ENCODE measurements at regions not wholly inside any gene's neighbourhood (a gene's known extent, or its start where the extent isn't known, plus 50 kb on each side); places are given as distances from the start of the nearest gene placed in this dataset.
"Not testable (repeated sequence)": the region's sequence is repeated elsewhere in the genome, so short reads cannot be mapped to it uniquely, and the experiment has no call there.

GRCh38 chr13:21268485-21268884 lies 92.0 kb downstream of the MRPL57 start:
- TF ChIP-seq, protein P1, sequence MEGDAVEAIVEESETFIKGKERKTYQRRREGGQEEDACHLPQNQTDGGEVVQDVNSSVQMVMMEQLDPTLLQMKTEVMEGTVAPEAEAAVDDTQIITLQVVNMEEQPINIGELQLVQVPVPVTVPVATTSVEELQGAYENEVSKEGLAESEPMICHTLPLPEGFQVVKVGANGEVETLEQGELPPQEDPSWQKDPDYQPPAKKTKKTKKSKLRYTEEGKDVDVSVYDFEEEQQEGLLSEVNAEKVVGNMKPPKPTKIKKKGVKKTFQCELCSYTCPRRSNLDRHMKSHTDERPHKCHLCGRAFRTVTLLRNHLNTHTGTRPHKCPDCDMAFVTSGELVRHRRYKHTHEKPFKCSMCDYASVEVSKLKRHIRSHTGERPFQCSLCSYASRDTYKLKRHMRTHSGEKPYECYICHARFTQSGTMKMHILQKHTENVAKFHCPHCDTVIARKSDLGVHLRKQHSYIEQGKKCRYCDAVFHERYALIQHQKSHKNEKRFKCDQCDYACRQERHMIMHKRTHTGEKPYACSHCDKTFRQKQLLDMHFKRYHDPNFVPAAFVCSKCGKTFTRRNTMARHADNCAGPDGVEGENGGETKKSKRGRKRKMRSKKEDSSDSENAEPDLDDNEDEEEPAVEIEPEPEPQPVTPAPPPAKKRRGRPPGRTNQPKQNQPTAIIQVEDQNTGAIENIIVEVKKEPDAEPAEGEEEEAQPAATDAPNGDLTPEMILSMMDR (conservative IDR thresholded peaks at IDR 0.05; ENCODE audit: low read depth, low read length), result not testable (repeated sequence)
- not testable (repeated sequence) for TF ChIP-seq POLR2A (IDR thresholded peaks at IDR 0.05; ENCODE audit: low read depth, low read length); RFX5 (IDR thresholded peaks at IDR 0.05; ENCODE audit: low read depth, low read length); CEBPB (IDR thresholded peaks at IDR 0.05; ENCODE audit: low read depth, low read length); RAD21 (IDR thresholded peaks at IDR 0.05; ENCODE audit: low read length); SMC3 (IDR thresholded peaks at IDR 0.05; ENCODE audit: low read depth, low read length); BHLHE40 (IDR thresholded peaks at IDR 0.05; ENCODE audit: low read depth, low read length); NFE2L2 (IDR thresholded peaks at IDR 0.05; ENCODE audit: low read depth, low read length); CHD1 (IDR thresholded peaks at IDR 0.05; ENCODE audit: low read depth, low read length); MAFK (IDR thresholded peaks at IDR 0.05; ENCODE audit: low read depth, low read length); MXI1 (IDR thresholded peaks at IDR 0.05; ENCODE audit: borderline replicate concordance, low read depth, low read length)
- TF ChIP-seq, protein P2, sequence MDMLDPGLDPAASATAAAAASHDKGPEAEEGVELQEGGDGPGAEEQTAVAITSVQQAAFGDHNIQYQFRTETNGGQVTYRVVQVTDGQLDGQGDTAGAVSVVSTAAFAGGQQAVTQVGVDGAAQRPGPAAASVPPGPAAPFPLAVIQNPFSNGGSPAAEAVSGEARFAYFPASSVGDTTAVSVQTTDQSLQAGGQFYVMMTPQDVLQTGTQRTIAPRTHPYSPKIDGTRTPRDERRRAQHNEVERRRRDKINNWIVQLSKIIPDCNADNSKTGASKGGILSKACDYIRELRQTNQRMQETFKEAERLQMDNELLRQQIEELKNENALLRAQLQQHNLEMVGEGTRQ (IDR thresholded peaks at IDR 0.05; ENCODE audit: low read depth, low read length), result not testable (repeated sequence)
- TF ChIP-seq, protein P3, sequence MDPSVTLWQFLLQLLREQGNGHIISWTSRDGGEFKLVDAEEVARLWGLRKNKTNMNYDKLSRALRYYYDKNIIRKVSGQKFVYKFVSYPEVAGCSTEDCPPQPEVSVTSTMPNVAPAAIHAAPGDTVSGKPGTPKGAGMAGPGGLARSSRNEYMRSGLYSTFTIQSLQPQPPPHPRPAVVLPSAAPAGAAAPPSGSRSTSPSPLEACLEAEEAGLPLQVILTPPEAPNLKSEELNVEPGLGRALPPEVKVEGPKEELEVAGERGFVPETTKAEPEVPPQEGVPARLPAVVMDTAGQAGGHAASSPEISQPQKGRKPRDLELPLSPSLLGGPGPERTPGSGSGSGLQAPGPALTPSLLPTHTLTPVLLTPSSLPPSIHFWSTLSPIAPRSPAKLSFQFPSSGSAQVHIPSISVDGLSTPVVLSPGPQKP (IDR thresholded peaks at IDR 0.05; ENCODE audit: borderline replicate concordance, low read depth, low read length), result not testable (repeated sequence)

Data from IMR-90 (cell line).